ENCODE measurements at regions not wholly inside any gene's neighbourhood (a gene's known extent, or its start where the extent isn't known, plus 50 kb on each side); places are given as distances from the start of the nearest gene placed in this dataset.

GRCh38 chr2:84209941-84210340, 249.1 kb downstream of the SUCLG1 start:
- no peak for TF ChIP-seq CTCF (IDR thresholded peaks at IDR 0.05; ENCODE audit: low read length)
- TF ChIP-seq EZH2 (optimal IDR thresholded peaks at IDR 0.05; ENCODE audit: low read depth, low read length), result no peak
